HS-5 (cell line): ENCODE measurements at regions not wholly inside any gene's neighbourhood (a gene's known extent, or its start where the extent isn't known, plus 50 kb on each side); places are given as distances from the start of the nearest gene placed in this dataset.
A peak's percentile ranks its signal among the peaks of the same experiment; 100 is the strongest.
"Not testable (repeated sequence)": the region's sequence is repeated elsewhere in the genome, so short reads cannot be mapped to it uniquely, and the experiment has no call there.

ENCODE experiments used
- DNase-seq: peaks from one replicate; pipeline ENCODE4 v3.0.0-alpha.2; 2012; ENCODE audit warnings: low read depth

GRCh38 chr2:87956613-87957012 lies 59.7 kb downstream of the RNU2-63P start:
- not testable (repeated sequence) for DNase-seq

GRCh38 chr2:87949008-87949407 lies 67.3 kb downstream of the RNU2-63P start:
- DNase-seq, result not testable (repeated sequence)

- not testable (repeated sequence) for DNase-seq
Observed at GRCh38 chr2:87946644-87947370, 69.5 kb downstream of the RNU2-63P start.

GRCh38 chr2:87939299-87939698 lies 77.0 kb downstream of the RNU2-63P start:
- DNase-seq, result not testable (repeated sequence)

GRCh38 chr2:87919023-87919665 lies 93.5 kb upstream of the RGPD2 start:
- not testable (repeated sequence) for DNase-seq

GRCh38 chr2:87917194-87917593 lies 91.6 kb upstream of the RGPD2 start:
- not testable (repeated sequence) for DNase-seq

GRCh38 chr2:87910848-87911247 lies 85.3 kb upstream of the RGPD2 start:
- not testable (repeated sequence) for DNase-seq

GRCh38 chr2:87909042-87909441 lies 83.4 kb upstream of the RGPD2 start:
- not testable (repeated sequence) for DNase-seq

GRCh38 chr2:87907556-87908099 lies 82.0 kb upstream of the RGPD2 start:
- not testable (repeated sequence) for DNase-seq

- DNase-seq, result peak; percentile 0
Observed at GRCh38 chr2:87903242-87904114, 77.9 kb upstream of the RGPD2 start.

- not testable (repeated sequence) for DNase-seq
Observed at GRCh38 chr2:87883659-87884058, 58.1 kb upstream of the RGPD2 start.
